CD4-positive, alpha-beta T cell treated with Interleukin-17A for 1 hour (primary cell): ENCODE measurements at regions not wholly inside any gene's neighbourhood (a gene's known extent, or its start where the extent isn't known, plus 50 kb on each side); places are given as distances from the start of the nearest gene placed in this dataset.

ENCODE experiments used
- DNase-seq: peaks from one replicate; pipeline ENCODE4 v3.0.0-alpha.2; 2020

DNA sequence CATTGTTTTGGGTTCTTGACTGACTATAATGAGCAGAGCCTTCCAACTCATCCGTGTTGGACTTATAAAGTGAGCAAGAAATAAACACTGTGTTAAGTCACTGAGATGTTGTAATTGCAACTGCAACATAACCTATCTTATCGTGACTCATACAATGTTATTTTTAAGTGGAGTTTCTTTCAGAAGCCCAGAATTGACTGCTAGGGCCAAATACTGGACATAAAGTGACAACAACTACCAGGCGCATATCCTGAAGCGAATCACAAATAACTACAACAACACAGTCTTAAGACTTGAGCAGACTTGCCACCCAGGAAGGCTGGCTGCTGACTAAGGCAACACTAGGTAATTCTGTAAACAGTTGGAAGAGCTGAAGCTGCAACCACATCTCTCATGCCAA, 326.6 kb downstream of the COL12A1 start:
- no peak for DNase-seq

DNA sequence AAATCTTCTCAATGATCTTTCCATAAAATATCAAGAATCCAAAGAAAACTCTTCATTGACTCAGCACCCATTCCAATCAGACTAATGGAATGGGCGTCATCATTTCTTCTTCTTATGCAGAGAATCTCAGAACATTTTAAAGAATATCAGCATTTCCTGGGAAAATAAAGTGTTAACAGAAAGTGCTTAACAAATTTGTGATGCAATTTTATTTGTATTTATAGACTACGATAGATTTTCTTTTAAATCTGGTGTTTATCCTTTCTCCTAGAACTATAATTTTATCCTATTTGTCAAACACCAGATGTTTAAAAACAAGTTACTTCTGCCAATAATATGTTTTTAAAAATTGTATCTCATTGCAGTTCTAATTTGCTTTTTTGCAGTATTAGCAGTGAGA, 330.7 kb downstream of the COL12A1 start:
- no peak for DNase-seq

DNA sequence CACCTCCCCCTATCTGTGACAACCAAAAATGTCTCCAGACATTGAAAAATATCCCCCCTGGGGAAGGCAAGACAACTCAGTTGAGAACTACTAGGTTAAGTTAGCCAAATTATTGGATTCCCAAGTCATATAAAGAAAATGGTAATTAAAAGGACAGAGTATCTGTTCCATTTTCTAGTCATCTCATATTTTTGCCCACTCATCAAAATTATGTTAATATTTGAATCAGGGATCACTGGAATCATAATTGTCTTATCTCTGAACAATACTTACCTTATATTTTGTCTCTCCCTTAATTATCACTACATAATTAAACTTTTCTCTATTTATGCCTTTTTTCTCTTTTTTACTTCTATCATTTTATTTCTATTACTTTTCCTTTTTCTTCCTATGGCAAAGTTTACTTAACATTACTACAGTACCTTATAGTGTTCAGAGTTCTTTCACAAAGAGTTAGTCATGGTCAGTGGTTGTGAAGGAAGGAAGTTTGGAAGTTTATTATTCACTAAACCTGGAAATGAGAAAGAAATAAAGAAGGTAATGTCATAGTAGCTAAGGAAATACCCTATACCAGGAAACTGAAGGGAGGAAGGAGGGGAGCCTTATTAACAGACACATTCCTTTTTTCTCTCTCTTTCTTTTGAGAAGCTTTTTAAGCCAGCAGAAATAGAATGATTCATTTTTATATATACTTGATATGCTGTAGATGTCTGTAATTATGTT, 332.9 kb downstream of the COL12A1 start:
- DNase-seq: no peak

DNA sequence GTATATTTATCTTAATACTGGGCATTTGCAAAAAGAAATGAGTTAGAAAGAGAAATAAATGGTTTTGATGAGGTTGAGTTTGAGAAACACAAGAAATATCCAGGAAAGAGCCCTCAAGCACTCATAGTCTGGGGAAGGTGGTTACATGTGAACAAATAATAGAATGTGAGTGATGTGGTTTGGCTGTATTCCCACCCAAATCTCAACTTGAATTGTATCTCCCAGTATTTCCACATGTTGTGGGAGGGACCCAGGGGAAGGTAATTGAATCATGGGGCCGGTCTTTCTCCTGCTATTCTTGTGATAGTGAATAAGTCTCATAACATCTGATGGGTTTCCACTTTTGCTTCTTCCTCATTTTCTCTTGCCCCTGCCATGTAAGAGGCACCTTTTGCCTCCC, 334.1 kb downstream of the COL12A1 start:
- DNase-seq: no peak

DNA sequence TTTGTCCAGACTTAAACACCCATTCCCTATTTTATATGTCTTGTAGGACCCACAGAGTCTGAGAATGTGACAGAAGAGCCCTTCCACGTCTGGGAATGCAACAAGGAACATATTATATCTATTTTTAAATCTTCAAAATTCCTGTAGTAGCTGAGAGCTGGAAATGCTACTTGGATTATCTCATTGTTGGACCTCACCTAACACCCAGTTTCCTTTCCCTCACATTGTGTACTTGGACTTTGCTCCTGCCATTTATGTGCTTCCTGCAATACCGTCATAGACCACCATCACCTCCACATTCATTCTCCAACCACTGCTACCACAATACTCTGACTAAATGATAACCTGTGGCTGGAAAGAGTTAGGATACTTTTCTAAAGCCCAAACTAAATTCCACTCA, 335.4 kb downstream of the COL12A1 start:
- no peak for DNase-seq

DNA sequence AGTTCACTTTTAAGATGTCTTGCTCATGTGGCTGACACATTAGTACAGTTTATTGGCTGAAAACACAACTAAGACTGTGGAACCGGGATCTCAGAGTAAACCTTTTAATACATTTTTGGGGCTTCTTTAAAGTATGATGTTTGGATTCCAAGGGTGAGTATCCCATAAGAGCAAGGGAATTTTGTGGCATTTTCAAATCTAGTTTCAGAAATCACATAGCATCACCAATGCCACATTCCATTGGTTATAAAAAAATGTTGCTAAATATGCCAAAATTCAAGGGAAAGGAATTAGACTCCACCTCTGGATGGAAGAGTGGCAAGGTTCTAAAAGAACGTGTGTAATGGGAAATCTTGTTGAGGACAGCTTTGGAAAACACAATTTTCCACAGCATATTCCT, 338.6 kb downstream of the COL12A1 start:
- DNase-seq: no peak

DNA sequence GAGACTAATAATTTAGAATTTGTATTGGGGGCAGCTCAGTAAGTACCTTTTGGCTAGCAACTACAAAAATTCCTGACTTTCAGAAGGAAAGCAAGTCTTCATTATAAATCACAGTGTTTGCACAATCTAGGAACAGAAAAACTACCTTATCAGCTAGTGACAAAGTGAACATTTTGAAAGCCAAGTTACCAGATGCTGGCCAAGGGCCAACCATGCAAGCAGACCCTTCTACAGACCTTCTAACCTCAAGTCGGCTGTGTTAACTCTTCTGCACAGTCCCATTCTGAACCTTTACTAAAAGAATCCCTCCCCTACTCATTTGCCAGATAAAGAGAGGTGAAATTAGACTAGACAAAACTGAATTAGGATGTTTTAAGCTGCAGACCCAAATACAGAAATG, 341.9 kb downstream of the COL12A1 start:
- DNase-seq: no peak

DNA sequence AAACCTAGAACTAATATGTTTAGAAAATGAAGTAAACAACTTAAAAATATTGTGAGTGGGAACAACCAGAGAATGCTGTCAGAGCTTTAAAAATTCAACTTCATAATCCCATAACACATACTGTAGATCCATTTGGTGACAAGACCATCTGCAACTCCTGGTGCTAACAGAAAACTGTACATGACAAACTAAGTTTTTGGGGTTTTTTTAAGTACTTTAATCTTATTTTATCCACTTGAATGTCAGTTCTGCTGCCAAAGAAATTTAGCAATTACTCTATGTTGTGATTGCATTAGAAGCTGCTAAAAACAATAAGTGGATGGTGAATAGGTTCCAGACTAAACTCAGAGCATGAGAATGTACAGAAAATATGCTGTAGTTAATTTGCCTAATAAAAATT, 345.4 kb downstream of the COL12A1 start:
- no peak for DNase-seq

DNA sequence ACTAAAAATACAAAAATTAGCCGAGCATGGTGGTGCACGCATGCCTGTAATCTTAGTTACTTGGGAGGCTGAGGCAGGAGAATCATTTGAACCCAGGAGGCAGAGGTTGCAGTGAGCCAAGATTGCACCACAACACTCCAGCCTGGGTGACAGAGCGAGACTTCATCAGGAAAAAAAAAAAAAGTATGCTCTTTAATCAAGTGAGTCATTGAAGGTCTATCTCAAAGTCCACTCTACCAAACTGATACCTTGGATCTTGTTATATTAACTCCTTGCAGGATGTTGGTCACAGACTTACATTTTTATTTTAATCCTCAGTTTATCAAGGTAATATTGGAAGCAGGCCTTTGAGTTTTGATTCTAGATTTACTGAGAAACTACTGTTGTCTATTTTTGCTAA, 348.7 kb downstream of the COL12A1 start:
- DNase-seq: no peak

DNA sequence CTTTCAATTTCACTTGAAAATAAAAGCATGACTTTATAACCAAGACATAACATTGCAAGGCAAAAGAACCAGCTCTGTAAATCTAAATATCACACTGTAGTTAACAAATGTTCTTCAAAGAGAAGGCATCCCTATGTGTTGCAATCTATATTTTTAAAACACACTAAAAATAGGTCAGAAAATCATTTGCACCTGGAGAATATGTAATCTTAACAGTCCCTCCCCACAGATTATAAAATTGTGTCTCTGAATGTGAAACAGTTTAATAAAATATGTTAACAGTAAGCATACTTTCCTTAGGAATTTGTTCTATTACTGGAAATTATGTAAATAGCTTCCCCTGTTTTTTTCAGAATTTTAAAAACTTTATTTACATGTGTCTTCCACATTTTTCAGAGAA, 351.9 kb downstream of the COL12A1 start:
- DNase-seq: no peak

DNA sequence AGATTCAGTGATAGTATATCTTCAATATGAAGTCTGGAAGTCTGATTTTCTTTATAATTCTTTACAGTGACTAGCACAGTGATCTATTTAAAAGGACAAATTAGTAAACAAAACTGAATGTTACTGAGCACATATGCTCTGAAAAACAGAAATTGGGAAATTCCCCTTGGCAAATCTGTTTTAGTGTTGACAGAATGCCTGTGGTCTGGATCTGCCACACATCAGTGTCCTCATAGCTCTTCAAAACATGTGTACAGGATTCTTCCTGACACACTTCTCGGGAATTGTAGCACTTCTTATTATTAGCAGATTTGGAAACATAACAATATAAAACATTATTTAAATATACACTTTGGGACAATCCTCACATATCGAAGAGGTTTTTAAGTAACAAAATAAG, 354.3 kb downstream of the COL12A1 start:
- no peak for DNase-seq

DNA sequence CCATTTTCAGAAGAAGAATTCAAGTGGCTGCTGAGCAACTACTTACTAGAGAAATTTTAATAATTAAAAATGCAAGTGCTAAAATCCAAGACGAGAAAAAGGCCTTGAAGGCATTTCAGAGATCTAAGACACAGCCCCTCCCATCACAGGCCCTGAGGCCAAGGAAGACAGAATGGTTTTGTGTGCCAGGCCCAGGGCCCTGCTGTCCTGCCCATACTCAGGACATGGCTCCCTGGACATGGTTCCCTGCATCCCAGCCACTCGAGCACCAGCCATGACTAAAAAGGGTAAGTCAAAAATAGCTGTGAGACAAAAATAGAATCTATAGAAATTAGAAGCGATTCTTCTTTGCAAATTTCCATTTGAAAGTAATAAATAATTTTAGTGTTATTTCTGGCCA, 364.9 kb downstream of the COL12A1 start:
- no peak for DNase-seq

DNA sequence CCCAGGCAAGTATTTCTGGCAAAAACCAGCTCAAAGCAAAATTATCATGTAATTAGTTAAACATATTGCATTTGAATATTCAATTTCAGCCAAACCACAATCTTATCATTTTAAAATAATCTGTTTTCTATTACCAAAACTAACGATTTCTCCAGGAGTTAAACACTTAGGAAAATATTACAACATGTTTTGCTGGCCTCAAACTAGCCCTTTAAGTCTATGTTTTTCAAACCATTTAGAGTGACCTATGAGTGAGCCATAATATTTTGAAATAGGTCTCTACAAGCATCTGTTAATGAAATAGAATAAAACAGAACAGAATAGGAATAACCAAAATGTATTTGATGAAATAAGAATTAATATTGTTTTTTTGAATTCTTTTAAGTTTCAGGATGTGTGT, 370.9 kb downstream of the COL12A1 start:
- no peak for DNase-seq

DNA sequence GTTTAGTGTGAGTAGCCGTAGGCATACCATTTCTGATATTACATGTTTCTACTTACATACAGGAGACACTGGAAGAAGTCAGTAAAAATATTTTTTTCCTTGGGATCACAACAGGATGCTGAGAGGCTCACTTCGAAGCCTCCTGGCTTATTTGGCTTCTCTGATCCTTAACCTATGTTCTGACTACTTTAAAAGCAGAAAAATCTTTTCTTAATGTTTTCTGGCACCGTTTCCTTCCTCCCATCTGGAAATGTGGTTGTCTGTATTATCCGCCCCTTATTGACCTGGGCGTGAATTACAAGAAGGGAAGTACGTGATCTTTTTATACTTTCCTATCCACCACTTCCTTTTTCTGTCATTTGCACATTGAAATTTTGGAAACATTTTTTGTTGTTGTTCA, 379.6 kb downstream of the COL12A1 start:
- no peak for DNase-seq

DNA sequence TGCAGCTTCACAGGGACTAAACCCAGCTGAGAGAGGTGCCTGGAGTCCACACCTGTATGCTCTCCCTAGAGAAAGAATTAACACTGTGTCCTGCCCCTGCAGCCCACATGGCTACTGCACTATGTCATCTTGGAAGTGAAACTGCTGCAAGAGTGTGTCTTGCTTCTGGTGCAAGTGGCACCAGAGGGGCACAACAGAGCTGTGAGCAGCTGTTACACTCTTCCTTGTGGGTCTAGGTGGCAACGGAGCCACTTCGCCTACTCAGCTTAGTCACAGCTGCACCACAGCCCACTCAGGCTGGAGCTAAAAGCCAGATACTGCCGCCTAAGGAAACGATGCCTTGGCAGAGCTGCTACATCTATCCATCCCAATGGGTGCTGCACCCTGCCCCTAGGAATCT, 391.4 kb downstream of the COL12A1 start:
- DNase-seq: no peak

DNA sequence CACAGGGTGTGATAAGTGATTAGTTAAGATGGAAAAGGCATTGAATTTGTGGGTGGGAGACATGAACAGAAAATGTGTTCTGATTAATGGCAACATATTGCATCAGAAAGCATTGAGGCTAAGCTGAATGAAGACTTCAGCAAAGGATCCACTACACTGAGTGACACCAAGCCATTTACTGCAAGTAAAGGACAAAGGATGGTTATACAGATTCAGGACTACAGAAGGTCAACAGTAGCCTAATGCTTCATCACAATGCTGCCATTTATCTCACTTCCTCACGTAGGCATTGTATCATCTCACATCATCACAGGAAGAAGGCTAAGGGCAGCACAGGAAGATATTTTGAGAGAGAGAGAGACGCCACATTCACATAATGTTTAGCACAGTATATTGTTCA, 398.2 kb downstream of the COL12A1 start:
- DNase-seq: no peak

DNA sequence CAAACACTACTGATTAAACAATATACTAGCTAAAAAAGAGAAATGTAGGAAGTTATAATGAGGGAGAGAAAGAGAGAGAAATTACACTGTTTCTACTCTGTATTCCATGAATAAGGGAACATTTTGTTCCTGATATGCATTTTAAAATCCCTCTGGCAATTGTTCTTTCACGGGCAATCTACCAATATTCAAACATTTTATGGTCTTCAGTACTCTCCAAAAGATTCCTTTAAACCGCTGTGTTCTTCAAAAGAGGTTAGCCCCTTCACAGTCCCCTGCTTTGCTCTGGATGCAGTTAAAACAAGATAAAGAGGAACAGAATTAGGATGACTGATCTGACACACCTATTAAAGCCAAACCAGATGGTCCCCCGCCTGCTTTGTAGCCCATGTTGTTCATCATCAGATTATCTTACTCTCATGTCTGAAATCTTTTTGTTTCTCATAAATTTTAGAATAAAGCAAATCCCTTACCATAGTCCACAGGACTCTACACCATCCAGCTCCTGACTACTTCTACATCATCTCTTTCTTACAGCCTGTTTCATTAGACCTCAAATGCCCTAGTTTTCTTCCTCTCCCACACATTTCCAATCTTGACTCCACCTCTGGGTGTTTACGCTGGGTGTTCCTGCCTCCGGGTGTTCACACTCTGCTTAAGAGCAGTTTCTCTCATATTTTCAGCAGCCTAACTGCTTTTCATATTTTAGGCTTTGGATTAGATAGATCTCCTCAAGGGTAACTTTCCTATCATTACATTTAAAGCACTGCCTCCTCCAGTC, 399.7 kb downstream of the COL12A1 start:
- no peak for DNase-seq

DNA sequence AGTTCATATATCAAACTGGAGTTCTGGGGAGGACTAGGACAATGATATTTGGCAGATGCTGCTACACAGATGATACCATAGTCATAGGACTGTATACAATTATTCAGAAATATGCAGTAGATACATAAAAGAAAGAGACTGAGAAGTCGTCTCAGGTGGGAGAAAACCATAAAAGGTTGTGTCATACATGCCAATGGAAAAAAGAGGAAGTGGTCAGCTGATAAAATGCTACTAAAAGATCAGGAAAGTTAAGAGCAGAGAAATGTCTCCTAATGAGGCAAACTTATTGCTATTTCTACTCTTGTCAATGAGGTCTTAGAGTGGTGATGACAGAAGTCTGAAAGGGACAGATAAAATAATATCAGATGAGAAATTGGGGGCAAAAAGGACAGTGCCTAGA, 407.6 kb downstream of the COL12A1 start:
- DNase-seq: no peak

DNA sequence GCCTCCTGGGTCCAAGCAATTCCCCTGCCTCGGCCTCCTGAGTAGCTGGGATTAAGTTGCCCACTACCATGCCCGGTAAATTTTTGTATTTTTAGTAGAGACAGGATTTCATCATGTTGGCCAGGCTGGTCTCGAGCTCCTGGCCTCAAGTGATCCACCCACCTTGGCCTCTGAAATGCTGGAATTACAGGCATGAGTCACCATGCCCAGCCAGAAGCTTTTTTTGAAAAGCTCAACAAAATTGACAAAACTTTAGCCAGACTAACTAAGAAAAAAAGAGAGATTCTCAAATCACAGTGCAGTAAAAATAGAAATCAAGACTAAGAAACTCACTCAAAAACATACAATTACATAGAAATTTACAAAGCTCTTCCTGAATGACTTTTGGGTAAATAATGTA, 420.6 kb downstream of the COL12A1 start:
- no peak for DNase-seq

DNA sequence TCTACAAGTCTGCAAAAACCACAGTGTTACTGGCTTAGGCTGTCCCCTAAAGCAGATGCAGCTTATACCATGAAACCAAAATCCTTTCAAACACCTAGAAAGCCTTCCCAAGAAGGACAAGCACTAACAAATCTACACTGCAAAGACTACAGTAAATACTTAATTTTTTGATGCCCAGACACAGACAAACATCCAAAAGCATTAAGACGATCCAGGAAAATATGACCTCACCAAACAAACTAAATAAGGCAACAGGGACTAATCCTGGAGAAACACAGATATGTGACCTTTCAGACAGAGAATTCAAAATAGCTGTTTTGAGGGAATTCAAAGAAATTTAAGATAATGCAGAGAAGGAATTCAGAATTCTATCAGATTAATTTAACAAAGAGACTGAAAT, 423.5 kb downstream of the COL12A1 start:
- no peak for DNase-seq

DNA sequence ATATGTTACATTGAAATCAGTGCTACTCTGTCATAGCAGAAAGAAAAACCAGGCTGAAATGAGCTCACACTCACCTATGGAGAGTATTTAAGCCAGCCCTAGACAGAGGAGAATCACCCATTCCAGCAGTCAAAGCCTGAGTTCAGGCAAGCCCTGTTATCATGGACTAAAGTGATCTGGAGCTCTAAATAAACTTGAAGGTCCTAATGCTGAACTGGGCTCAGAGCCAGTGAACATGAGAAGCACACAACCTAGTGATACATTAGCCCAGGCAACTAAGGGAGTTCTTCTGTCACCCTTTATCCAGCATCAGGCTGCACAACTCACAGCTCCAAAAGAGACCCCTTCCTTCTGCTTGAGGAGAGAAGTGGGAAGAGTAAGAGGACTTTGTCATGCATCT, 425.0 kb downstream of the COL12A1 start:
- no peak for DNase-seq

DNA sequence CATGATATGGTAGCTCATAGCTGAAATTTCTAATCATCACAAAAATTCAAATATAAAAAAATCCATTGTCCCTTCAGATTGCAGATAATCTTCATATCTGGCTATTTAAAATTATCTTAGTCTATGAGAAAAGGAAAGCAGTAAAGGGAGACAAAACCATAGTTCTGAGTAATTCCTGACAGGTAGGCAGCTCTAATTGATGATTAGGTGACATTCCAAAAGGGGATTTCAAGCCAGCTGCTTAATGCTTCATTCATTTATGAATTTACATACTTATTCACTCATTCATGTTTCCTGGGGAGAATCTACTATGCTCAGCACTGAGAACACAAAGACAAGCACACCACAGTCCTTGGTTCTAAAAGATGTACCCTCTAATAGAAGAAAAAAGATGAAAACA, 437.1 kb downstream of the COL12A1 start:
- DNase-seq: no peak

DNA sequence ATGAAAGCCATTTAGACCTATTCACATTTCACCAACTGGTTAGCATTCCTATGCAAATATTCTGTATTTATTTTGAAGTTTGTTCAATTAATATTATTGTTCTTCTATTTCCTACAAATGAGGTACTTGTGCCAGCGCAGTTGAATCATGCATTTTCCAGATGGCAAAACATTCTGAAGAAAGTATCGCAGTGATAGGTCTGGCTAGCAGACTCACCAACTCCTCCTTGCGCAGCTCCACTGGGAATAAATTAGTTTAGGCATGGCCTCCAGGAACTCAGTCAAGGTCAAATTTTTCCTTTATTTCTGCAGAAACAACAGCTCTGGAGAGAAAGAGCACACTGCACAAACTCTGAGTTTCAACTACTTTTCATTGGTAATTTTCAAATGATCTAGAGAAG, 437.7 kb downstream of the COL12A1 start:
- DNase-seq: no peak

DNA sequence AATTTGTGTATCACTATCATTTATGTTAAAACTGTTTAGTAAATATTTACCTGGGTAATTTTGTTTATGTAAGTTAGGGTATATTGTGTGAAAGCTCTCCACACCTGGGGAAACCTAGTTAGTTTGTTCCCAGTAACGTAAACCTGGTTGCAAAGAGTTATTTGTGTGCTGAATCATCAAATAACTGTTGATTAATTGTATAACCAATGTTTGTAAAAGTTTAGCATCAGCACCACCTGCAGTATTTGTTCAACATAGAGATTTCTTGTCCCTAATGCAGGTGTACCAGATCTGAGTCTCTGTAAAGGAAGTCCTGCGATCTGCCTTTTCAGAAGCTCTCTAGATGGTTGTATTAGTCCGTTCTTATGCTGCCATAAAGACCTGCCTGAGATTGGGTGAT, 440.4 kb downstream of the COL12A1 start:
- DNase-seq: no peak

DNA sequence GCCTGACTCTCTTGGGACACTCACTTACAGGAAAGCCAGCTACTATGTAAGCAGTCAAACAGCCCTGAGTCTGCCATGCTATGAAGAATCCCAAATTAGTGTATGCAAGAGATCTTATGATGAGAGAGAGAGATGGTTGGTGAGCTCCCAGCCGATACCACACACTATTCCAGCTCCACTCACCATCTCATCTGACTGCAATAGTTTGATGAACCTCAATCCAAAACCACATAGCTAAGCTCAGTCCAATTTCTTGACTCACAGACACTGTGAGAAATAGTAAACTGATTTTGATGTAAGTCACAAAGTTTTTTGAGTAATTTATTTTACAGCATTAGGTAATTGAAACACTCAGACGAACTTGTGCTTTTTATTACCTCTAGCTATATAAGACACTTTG, 441.4 kb downstream of the COL12A1 start:
- DNase-seq: no peak
